K562 (cell line): ENCODE measurements at regions not wholly inside any gene's neighbourhood (a gene's known extent, or its start where the extent isn't known, plus 50 kb on each side); places are given as distances from the start of the nearest gene placed in this dataset.

Source experiments
- ATAC-seq: fragments of 200-7000 bp; cut with Tn5 transposase; 3 replicates; pipeline ENCODE4 v1.9.1; 2020; ENCODE audit warnings: moderate library complexity
- BruUV-seq: library from RNA; stranded (reverse); fragments of 400-500 nt; replicated peaks from 2 replicates; lab custom pipeline; 2021; lab: Mats Ljungman, UMichigan
- CTCF ChIA-PET: fragments of 300-600 bp; formaldehyde crosslinking; extraction: SDS; loops from one replicate; lab custom pipeline; 2021; ENCODE audit warnings: low intra/inter-chr PET ratio; lab: Yijun Ruan, JAX
- POLR2A ChIA-PET: fragments of 300-600, 350-650 bp; sonication (Branson Sonifier 250); formaldehyde crosslinking; extraction: SDS; loops from one replicate; lab custom pipeline; 2021; ENCODE audit warnings: antibody characterized with exemption, inconsistent platforms; lab: Yijun Ruan, JAX
- DNase-seq, 4 experiments: peaks; one replicate each; pipeline versions ENCODE4 v3.0.0 to v3.0.0-alpha.2; 2011 to 2018; ENCODE audit warnings: low spot score in 3 of 4, mixed read lengths in 3 of 4; ENCODE audit errors: extremely low read depth in 1 of 4
- FAIRE-seq: peaks from 2 replicates; lab custom pipeline; 2011; peaks lifted over from hg19 to GRCh38; lab: Jason Lieb, UNC
- H2AFZ ChIP-seq: 2 replicates; pipeline ENCODE4 v1.6.0; 2011; ENCODE audit warnings: low read depth, low read length, control low read depth, inconsistent platforms
- H3K27ac ChIP-seq: fragments of 200-600 bp; 3 replicates; pipeline ENCODE4 v1.8.0; 2011; ENCODE audit warnings: low read depth, mild to moderate bottlenecking, control low read depth, inconsistent platforms, low read length, moderate library complexity, mixed read lengths; ENCODE audit errors: extremely low read depth
- H3K27me3 ChIP-seq, 2 experiments: fragments of 300-600 bp in 1 of 2; 2 replicates in 1 of 2; 3 replicates in 1 of 2; pipeline versions ENCODE4 v1.6.0 to v1.8.0; 2011; ENCODE audit warnings: inconsistent platforms in 2 of 2, low read length in 2 of 2, mild to moderate bottlenecking in 1 of 2, mixed read lengths in 1 of 2, moderate library complexity in 1 of 2; ENCODE audit not compliant: control insufficient read depth in 2 of 2, insufficient read depth in 2 of 2
- H3K36me3 ChIP-seq: fragments of 300-600 bp; 3 replicates; pipeline ENCODE4 v1.8.0; 2011; ENCODE audit warnings: mild to moderate bottlenecking, low read length, inconsistent platforms; ENCODE audit not compliant: control insufficient read depth, insufficient read depth
- H3K4me1 ChIP-seq, 2 experiments: fragments of 200-600 bp in 1 of 2; replicated peaks in 1 of 2; 2 replicates in 1 of 2; 3 replicates in 1 of 2; pipeline versions ENCODE4 v1.5.1 to v1.8.0; 2011; ENCODE audit warnings: inconsistent platforms in 2 of 2, low read length in 2 of 2, mild to moderate bottlenecking in 1 of 2, mixed read lengths in 1 of 2, moderate library complexity in 1 of 2; ENCODE audit not compliant: control insufficient read depth in 2 of 2, insufficient read depth in 2 of 2
- H3K4me2 ChIP-seq: 2 replicates; pipeline ENCODE4 v1.6.1; 2011; ENCODE audit warnings: low read length, control low read depth, inconsistent platforms, mixed read lengths; ENCODE audit not compliant: insufficient read depth
- H3K4me3 ChIP-seq: fragments of 200-600 bp; sonication (generic), shearing (Covaris generic); 2 replicates; pipeline ENCODE4 v1.5.1; 2016; ENCODE audit warnings: control low read depth, inconsistent platforms
- H3K79me2 ChIP-seq: fragments of 200-600 bp; 3 replicates; pipeline ENCODE4 v1.8.0; 2011; ENCODE audit warnings: low read length, inconsistent platforms; ENCODE audit not compliant: control insufficient read depth, insufficient read depth
- H3K9ac ChIP-seq, 2 experiments: 2 replicates each; pipeline versions ENCODE4 v1.6.0 to v1.6.1; 2011; ENCODE audit warnings: low read depth in 2 of 2, low read length in 2 of 2, control low read depth in 1 of 2, inconsistent platforms in 1 of 2, mild to moderate bottlenecking in 1 of 2, mixed read lengths in 1 of 2; ENCODE audit not compliant: insufficient read depth in 1 of 2
- H3K9me1 ChIP-seq: one replicate; pipeline ENCODE4 v1.6.0; 2011; ENCODE audit warnings: inconsistent platforms, mild to moderate bottlenecking, low read length, moderate library complexity; ENCODE audit not compliant: control insufficient read depth, insufficient read depth
- H3K9me3 ChIP-seq: replicated peaks from 2 replicates; pipeline ENCODE4 v1.5.1; 2011; ENCODE audit warnings: low read depth, low read length, inconsistent platforms; ENCODE audit not compliant: control insufficient read depth, insufficient read depth
- H4K20me1 ChIP-seq: replicated peaks from 2 replicates; pipeline ENCODE4 v1.6.1; 2011; ENCODE audit warnings: low read length, inconsistent platforms, mixed read lengths; ENCODE audit not compliant: control insufficient read depth, insufficient read depth
- CREB1 ChIP-seq, 2 experiments: sonication (generic) in 1 of 2; formaldehyde crosslinking in 1 of 2; IDR thresholded peaks; 2 replicates each; pipeline versions ENCODE4 v1.6.1 to v1.8.0; 2012 to 2022; ENCODE audit warnings: inconsistent platforms in 1 of 2, mild to moderate bottlenecking in 1 of 2, missing genetic modification reagents in 1 of 2, moderate library complexity in 1 of 2
- ERF ChIP-seq: fragments of 450-650 bp; formaldehyde crosslinking; IDR thresholded peaks from 2 replicates; pipeline ENCODE4 v1.4.0; 2020; ENCODE audit warnings: mild to moderate bottlenecking, mixed read lengths
- FUS ChIP-seq: fragments of 200-400 bp; formaldehyde crosslinking; optimal IDR thresholded peaks from 2 replicates; pipeline ENCODE3; 2017; ENCODE audit warnings: low read depth, low read length
- HMBOX1 ChIP-seq: sonication (generic); IDR thresholded peaks from 2 replicates; pipeline ENCODE4 v1.6.1; 2016
- POLR2B ChIP-seq: fragments of 450-650 bp; IDR thresholded peaks from 2 replicates; pipeline ENCODE4 v1.6.1; 2018; ENCODE audit warnings: low read depth; ENCODE audit not compliant: partially characterized antibody
- POLR2G ChIP-seq: fragments of 200-400 bp; formaldehyde crosslinking; IDR thresholded peaks from 2 replicates; pipeline ENCODE4 v1.6.1; 2017; ENCODE audit warnings: low read depth, mild to moderate bottlenecking, antibody characterized with exemption, low read length, moderate library complexity
- SIRT6 ChIP-seq: IDR thresholded peaks from one replicate; pipeline ENCODE4 v1.6.1; 2012; ENCODE audit warnings: low read depth, mild to moderate bottlenecking, control low read depth, inconsistent platforms, low read length, moderate library complexity
- SLC30A9 ChIP-seq: fragments of 250-450 bp; sonication (Bioruptor Pico); IDR thresholded peaks from 2 replicates; pipeline ENCODE4 v1.8.0; 2022; ENCODE audit warnings: mild to moderate bottlenecking, moderate library complexity
- ZNF174 ChIP-seq: fragments of 250-450 bp; sonication (Bioruptor Pico); IDR thresholded peaks from 2 replicates; pipeline ENCODE4 v1.4.0; 2020; ENCODE audit warnings: mild to moderate bottlenecking
- ZNF778 ChIP-seq: fragments of 450-650 bp; formaldehyde crosslinking; IDR thresholded peaks from 2 replicates; pipeline ENCODE4 v1.4.0; 2020; ENCODE audit warnings: mild to moderate bottlenecking, moderate library complexity
- WGBS: fragments of 100-300 bp; shearing (Covaris generic); methylation state at CpG from one replicate; pipeline ENCODE4 v1.1.6; 2016; ENCODE audit warnings: low coverage, mixed read lengths; ENCODE audit not compliant: insufficient coverage; ENCODE audit errors: missing lambda C conversion rate; 5-methylcytosine and 5-hydroxymethylcytosine counted together
- in situ Hi-C: fragments of 300-500 bp; cut with MboI; formaldehyde crosslinking; loops from 4 replicates; pipeline ENCODE4 v1.15.0; 2018; ENCODE audit warnings: inconsistent platforms, mixed read lengths
- intact Hi-C: fragments of 100-400 bp; cut with micrococcal nuclease; formaldehyde crosslinking; loops from 2 replicates; pipeline ENCODE4 v1.14.2; 2022
- TF ChIP-seq, protein P1 (sequence below): fragments of 200-800 bp; sonication (Bioruptor generic); IDR thresholded peaks from 2 replicates; pipeline ENCODE4 v1.6.1; 2016; ENCODE audit warnings: missing genetic modification characterization, missing compliant biosample characterization
- TF ChIP-seq, protein P2 (sequence below): fragments of 150-350 bp; conservative IDR thresholded peaks from 2 replicates; pipeline ENCODE4 v1.6.1; 2014; ENCODE audit warnings: low read length
- TF ChIP-seq, protein P3 (sequence below): fragments of 250-450 bp; sonication (Bioruptor Pico); IDR thresholded peaks from 2 replicates; pipeline ENCODE4 v1.4.0; 2020; ENCODE audit warnings: mild to moderate bottlenecking, moderate library complexity

DNA sequence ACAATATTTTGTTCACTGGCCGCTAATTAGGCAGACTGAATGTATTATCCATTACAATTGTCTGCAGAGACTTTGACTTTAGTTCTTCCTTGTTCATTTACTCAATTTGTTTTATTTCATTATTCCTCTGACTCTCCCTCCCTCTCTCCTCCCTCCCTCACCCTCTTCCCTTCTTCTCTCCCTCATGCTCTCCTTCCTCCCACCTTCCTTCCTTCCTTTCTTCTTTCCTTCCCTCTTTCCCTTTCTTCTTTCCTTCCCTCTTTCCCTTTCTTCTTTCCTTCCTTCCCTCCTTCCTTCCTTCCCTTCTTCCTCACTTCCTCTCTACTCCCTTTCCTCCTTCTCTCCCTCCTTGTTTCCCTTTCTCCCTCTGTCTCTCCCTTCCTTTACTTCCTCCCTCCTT lies 1591.0 kb upstream of the SLC10A2 start:
- DNase-seq: no peak
- ATAC-seq: no peak
- Histone ChIP-seq H3K9me1 (no peaks in the 10 kb centered on the region), H3K27me3 (no peaks in the 10 kb centered on the region), H3K4me2 (no peak overlapping the region), H3K36me3 (no peaks in the 10 kb centered on the region), H4K20me1 (no peaks in the 10 kb centered on the region), H3K9ac (no peak overlapping the region), H3K9me3 (no peaks in the 10 kb centered on the region)
- WGBS: 13% methylated on average over 1 of the region's 1 CpG
- intact Hi-C loops: no loop called here
- no peak for FAIRE-seq
- TF ChIP-seq, protein P1, sequence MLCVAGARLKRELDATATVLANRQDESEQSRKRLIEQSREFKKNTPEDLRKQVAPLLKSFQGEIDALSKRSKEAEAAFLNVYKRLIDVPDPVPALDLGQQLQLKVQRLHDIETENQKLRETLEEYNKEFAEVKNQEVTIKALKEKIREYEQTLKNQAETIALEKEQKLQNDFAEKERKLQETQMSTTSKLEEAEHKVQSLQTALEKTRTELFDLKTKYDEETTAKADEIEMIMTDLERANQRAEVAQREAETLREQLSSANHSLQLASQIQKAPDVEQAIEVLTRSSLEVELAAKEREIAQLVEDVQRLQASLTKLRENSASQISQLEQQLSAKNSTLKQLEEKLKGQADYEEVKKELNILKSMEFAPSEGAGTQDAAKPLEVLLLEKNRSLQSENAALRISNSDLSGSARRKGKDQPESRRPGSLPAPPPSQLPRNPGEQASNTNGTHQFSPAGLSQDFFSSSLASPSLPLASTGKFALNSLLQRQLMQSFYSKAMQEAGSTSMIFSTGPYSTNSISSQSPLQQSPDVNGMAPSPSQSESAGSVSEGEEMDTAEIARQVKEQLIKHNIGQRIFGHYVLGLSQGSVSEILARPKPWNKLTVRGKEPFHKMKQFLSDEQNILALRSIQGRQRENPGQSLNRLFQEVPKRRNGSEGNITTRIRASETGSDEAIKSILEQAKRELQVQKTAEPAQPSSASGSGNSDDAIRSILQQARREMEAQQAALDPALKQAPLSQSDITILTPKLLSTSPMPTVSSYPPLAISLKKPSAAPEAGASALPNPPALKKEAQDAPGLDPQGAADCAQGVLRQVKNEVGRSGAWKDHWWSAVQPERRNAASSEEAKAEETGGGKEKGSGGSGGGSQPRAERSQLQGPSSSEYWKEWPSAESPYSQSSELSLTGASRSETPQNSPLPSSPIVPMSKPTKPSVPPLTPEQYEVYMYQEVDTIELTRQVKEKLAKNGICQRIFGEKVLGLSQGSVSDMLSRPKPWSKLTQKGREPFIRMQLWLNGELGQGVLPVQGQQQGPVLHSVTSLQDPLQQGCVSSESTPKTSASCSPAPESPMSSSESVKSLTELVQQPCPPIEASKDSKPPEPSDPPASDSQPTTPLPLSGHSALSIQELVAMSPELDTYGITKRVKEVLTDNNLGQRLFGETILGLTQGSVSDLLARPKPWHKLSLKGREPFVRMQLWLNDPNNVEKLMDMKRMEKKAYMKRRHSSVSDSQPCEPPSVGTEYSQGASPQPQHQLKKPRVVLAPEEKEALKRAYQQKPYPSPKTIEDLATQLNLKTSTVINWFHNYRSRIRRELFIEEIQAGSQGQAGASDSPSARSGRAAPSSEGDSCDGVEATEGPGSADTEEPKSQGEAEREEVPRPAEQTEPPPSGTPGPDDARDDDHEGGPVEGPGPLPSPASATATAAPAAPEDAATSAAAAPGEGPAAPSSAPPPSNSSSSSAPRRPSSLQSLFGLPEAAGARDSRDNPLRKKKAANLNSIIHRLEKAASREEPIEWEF (CRISPR knock-in tag): no peak
- TF ChIP-seq, protein P2, sequence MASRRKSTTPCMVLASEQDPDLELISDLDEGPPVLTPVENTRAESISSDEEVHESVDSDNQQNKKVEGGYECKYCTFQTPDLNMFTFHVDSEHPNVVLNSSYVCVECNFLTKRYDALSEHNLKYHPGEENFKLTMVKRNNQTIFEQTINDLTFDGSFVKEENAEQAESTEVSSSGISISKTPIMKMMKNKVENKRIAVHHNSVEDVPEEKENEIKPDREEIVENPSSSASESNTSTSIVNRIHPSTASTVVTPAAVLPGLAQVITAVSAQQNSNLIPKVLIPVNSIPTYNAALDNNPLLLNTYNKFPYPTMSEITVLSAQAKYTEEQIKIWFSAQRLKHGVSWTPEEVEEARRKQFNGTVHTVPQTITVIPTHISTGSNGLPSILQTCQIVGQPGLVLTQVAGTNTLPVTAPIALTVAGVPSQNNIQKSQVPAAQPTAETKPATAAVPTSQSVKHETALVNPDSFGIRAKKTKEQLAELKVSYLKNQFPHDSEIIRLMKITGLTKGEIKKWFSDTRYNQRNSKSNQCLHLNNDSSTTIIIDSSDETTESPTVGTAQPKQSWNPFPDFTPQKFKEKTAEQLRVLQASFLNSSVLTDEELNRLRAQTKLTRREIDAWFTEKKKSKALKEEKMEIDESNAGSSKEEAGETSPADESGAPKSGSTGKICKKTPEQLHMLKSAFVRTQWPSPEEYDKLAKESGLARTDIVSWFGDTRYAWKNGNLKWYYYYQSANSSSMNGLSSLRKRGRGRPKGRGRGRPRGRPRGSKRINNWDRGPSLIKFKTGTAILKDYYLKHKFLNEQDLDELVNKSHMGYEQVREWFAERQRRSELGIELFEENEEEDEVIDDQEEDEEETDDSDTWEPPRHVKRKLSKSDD: no peak
- no peak for TF ChIP-seq SIRT6
- TF ChIP-seq ZNF778 (CRISPR knock-in tag): no peak
- TF ChIP-seq, protein P3, sequence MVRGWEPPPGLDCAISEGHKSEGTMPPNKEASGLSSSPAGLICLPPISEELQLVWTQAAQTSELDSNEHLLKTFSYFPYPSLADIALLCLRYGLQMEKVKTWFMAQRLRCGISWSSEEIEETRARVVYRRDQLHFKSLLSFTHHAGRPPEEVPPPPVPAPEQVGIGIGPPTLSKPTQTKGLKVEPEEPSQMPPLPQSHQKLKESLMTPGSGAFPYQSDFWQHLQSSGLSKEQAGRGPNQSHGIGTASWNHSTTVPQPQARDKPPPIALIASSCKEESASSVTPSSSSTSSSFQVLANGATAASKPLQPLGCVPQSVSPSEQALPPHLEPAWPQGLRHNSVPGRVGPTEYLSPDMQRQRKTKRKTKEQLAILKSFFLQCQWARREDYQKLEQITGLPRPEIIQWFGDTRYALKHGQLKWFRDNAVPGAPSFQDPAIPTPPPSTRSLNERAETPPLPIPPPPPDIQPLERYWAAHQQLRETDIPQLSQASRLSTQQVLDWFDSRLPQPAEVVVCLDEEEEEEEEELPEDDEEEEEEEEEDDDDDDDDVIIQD (CRISPR knock-in tag): no peak
- no peak for TF ChIP-seq ERF (CRISPR knock-in tag)
- TF ChIP-seq CREB1 (IDR thresholded peaks at IDR 0.05): no peak
- TF ChIP-seq CREB1 (CRISPR knock-in tag; IDR thresholded peaks at IDR 0.05): no peak
- TF ChIP-seq POLR2G: no peak
- TF ChIP-seq ZNF174: no peak
- TF ChIP-seq POLR2B: no peak
- TF ChIP-seq SLC30A9 (CRISPR knock-in tag): no peak
- no peak for TF ChIP-seq FUS
- no peak for TF ChIP-seq HMBOX1
- TF ChIP-seq, all 486 proteins: peak for 0
- Histone ChIP-seq H3K79me2 (no peaks in the 10 kb centered on the region), H3K4me3 (no peak overlapping the region), H3K27ac (no peak overlapping the region), H2AFZ (no peak overlapping the region), H3K4me1 (no peaks in the 10 kb centered on the region)
- in situ Hi-C loops: no loop called here
- POLR2A ChIA-PET: no interaction called here
- CTCF ChIA-PET: no interaction called here
- BruUV-seq: no TSS peak
